ENCODE measurements at regions not wholly inside any gene's neighbourhood (a gene's known extent, or its start where the extent isn't known, plus 50 kb on each side); places are given as distances from the start of the nearest gene placed in this dataset.

DNA sequence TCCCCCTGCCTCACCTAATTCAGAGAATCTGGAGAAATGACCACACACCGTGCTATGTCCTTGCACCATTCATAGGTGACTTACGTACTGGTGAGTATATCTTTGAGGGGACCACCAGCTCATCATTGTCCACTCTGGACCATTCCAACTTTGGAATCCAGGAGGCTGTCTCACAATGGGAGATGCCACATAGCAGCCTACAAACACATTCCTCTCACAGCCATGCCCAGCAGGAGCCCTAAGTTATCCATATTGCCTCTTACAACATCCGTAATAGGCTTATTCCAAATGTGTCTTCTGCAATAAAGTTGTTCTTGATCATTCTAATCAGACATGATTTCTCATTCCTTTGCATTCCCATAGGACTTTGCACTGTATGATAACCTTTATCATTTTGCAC, 436.7 kb downstream of the EFNB2 start:
- TF ChIP-seq POLR2A (IDR thresholded peaks at IDR 0.05), result no peak
- TF ChIP-seq, protein P1, sequence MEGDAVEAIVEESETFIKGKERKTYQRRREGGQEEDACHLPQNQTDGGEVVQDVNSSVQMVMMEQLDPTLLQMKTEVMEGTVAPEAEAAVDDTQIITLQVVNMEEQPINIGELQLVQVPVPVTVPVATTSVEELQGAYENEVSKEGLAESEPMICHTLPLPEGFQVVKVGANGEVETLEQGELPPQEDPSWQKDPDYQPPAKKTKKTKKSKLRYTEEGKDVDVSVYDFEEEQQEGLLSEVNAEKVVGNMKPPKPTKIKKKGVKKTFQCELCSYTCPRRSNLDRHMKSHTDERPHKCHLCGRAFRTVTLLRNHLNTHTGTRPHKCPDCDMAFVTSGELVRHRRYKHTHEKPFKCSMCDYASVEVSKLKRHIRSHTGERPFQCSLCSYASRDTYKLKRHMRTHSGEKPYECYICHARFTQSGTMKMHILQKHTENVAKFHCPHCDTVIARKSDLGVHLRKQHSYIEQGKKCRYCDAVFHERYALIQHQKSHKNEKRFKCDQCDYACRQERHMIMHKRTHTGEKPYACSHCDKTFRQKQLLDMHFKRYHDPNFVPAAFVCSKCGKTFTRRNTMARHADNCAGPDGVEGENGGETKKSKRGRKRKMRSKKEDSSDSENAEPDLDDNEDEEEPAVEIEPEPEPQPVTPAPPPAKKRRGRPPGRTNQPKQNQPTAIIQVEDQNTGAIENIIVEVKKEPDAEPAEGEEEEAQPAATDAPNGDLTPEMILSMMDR (IDR thresholded peaks at IDR 0.05), result no peak
